ENCODE measurements at regions not wholly inside any gene's neighbourhood (a gene's known extent, or its start where the extent isn't known, plus 50 kb on each side); places are given as distances from the start of the nearest gene placed in this dataset.
"Not testable (repeated sequence)": the region's sequence is repeated elsewhere in the genome, so short reads cannot be mapped to it uniquely, and the experiment has no call there.

DNA sequence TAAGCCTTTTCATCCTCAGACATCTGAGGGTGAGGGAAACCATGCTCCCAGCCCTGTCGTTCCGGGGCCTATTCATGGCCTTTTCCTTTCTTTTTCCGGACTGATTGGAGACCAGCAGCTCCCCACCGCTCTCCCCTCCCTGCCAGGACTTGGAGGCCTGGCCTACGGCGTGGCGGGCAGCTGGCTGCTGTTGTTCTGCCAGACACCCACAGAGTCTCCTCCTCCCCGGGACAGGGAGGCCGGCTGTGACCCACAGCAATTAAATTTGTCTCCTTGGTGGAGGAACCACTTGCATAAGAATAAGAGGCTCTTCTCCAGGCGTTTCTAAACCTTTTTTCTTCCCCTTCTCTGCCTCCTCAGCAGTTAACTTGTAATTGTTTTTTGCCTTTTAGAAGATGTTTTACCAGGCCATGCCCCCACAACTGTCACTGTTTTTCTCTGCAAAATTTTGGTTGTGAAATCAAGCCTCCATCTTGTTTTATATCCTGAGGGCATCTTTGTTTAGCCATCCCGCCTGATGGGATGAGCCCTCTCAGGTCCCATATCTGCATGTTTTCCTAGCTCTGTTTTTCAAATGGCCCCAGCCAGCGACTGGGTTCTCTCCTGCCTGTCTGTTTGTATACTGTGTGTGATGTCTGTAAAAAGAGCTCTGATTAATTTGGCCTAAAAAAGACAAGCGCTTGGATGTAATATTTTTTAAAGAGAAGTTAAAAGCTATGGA is 1060.0 kb upstream of the DDX18 start:
- no peak overlapping the region for H3K4me3 ChIP-seq (ENCODE audit: low read depth, low read length)
- DNase-seq (ENCODE audit: low read depth) = no peak

DNA sequence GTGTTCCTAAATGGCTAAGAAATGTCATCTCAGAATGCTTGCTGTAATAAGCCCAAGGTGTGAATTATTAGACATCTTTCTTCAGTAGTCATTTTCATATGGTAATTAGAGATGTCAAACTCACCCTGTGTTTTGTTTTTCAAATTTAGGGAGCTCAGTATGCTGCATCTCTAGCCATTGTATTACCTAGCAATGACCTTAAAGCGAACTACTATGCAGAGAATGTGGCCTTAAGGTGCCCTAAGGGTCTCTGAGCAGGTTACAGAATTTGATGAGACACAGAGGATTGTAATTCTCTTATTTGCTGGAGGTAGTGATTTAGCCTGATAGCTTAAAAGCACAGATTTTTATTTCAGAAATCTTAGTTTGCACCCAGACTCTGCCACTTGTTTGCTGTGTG is 1052.6 kb upstream of the DDX18 start:
- no peak overlapping the region for H3K4me3 ChIP-seq (ENCODE audit: low read depth, low read length)
- DNase-seq (ENCODE audit: low read depth) = no peak

DNA sequence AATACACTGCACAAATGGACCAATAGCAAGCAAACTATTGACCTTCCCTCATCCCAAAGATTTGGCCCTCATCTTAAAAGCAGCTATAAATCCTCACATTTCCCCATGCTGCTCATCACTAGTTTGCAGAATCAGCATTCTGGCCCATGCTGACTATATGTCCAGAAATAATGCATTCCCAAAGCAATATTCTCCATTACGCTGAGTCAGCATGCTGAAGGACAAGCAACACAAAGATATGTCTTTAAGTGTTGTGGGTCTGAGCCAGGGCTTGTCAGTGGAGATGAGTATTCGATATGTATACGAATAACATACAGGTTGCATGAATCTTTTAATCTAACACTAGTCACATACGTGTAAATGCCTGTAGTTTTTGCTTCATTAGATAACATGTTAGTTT is 1045.0 kb upstream of the DDX18 start:
- DNase-seq (ENCODE audit: low read depth) = no peak
- no peak overlapping the region for H3K4me3 ChIP-seq (ENCODE audit: low read depth, low read length)

DNA sequence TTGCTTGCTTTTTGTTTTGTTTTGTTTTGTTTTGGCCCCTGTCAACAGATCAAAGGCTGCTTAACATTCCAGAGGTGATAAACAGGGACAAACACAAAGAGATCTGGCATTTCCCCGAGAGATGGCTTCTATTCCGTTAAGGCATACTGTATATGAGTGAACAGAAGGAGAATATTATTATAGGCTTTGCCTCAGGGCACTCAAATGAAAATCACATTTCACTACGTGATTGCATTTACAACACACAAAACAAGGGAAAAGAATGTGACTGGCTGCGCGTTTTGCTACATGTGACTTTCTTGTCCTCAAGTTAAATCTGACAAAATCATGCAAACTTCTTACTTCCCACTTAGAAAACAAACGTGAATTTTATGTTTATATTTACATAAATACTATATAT is 1037.9 kb upstream of the DDX18 start:
- no peak overlapping the region for H3K4me3 ChIP-seq (ENCODE audit: low read depth, low read length)
- no peak for DNase-seq (ENCODE audit: low read depth)

DNA sequence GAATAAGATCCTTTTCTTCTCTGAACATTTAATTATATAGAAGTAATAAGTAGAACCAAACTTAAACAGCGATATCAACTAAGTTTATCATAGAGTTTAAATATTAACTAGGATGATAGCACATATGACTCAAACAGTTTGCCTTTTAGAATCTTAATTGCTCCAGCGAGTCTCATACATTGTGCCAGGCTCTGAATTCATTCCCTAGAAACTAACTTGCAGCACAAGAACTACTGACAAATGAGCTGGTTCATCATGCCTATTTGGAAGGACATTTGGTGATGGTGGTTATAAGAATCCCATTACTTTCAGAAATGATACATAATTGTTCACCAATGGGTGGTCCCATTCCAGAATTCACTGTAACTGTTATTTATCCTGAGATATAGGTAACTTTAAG is 1026.6 kb upstream of the DDX18 start:
- H3K4me3 ChIP-seq (ENCODE audit: low read depth, low read length) = no peak overlapping the region
- no peak for DNase-seq (ENCODE audit: low read depth)

DNA sequence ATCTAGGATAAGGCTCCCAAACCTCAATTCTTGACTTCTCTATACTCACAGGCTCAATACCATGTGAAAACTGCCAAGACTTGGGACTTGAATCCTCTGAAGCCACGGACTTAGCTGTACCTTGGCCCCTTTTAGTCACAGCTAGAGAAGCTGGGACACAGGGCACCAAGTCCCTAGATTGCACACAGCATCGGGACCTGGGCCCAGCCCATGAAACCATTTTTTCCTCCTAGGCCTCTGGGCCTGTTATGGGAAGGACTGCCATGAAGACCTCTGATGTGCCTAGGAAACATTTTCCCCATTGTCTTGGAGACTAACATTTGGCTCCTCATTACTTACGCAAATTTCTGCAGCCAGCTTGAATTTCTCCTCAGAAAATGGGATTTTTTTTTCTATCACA is 1011.8 kb upstream of the DDX18 start:
- no peak for DNase-seq (ENCODE audit: low read depth)
- no peak overlapping the region for H3K4me3 ChIP-seq (ENCODE audit: low read depth, low read length)

DNA sequence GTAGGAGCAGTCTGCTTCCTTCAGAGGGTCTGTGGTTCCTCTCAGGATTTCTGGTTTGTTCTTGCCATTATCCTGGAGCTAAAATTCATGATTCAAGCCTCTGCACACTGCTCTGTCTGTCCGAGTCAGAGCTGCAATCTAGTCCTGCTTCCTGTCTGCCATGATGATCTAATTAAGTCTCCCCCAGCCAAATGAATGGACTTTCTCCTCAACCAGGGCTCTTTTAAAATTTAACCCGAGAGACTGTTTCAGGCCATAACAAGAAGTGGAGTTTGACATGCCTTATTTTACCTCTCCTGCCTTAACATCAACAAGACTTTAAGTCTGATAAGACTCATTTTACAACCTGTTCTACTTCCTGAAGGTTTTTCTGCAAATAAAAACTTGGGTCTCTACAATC is 1009.6 kb upstream of the DDX18 start:
- H3K4me3 ChIP-seq (ENCODE audit: low read depth, low read length) = no peak overlapping the region
- DNase-seq (ENCODE audit: low read depth) = no peak

DNA sequence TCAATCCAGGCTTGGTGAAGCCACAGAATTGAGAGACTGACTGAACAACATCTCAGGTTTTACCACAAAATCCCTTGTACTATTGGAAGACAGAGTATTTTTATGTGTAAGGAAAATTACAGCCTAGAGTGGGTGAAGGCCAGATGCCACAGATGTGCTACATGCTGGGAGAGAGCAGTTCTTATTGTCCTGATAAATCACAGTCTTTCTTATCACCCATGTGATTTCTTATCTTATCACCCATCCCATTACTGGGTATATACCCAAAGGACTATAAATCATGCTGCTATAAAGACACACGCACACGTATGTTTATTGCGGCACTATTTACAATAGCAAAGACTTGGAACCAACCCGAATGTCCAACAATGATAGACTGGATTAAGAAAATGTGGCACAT is 1008.0 kb upstream of the DDX18 start:
- not testable (repeated sequence) for DNase-seq (ENCODE audit: low read depth); H3K4me3 ChIP-seq (ENCODE audit: low read depth, low read length)

DNA sequence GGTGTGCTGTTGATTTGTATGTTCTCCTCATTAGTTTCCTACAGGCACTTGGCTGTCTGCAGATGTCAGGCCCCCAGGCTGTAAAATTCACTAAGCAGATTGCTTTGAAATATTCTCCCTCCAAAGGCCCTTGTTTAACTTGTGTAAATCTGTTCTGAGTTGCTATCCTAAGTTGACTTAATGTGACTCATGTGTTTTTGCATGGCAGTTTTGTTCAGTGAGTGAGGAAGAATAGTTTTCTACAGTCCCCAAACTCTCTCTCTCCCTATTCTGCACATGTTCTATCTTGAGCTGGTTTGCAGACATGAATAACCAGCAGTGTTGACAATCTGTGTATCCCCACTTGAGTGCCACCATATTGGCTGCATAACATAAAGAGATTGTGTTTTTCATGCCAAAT is 1005.4 kb upstream of the DDX18 start:
- no peak for DNase-seq (ENCODE audit: low read depth)
- H3K4me3 ChIP-seq (ENCODE audit: low read depth, low read length) = no peak overlapping the region

DNA sequence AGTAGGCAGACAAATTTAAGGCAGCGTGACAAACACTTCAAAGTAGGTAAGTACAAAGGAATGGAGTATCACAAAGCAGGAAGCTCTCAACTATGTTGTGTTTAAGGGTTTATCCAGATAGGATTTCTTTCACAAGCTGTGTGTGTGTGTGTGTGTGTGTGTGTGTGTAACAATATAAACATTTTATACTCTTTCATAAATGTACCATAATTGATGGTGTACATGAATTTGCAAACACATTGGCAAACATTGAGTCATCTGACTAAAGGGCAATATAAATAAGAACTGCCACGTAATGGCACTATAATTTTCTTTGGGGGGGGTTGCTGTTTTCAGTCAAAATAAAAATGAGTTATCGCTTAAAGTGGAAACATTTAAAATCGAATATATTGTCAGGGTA is 1004.4 kb upstream of the DDX18 start:
- DNase-seq (ENCODE audit: low read depth) = no peak
- no peak overlapping the region for H3K4me3 ChIP-seq (ENCODE audit: low read depth, low read length)

DNA sequence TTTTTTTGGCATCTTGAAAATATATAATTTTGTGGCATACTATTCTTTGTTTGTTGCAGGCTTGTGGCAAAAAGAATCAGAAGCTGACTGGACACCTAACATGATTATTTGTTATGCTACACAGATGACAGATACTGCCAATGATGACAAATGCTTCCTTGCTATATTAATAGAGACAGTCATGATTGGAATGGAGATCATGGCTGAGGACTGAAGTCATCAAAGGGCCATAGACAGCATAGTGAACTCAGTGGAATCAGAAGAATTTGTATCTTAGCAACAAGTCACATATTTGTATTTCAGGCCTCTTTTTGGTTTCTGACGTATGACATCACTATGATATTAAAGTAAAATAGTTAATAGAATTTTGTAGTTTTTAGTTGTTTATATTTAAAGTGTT is 1003.8 kb upstream of the DDX18 start:
- DNase-seq (ENCODE audit: low read depth) = no peak
- H3K4me3 ChIP-seq (ENCODE audit: low read depth, low read length) = no peak overlapping the region

DNA sequence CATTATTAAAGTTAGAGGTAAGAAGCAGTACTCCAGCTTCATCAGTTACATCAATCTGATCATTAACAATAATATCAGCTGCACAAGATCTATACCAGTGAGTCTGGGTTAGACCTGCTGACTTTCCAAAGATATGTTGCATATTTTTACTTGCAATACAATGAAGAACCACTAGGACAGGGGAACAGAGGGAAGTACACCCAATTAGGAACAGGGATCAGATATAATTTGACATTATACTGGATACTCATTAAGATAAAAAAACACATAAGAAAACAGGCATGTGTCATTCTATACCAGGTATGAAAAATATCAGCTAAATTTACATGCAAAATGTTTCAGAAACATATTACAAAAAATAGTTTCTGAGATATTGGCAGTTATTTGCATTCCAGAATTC is 995.1 kb upstream of the DDX18 start:
- no peak overlapping the region for H3K4me3 ChIP-seq (ENCODE audit: low read depth, low read length)
- DNase-seq (ENCODE audit: low read depth) = no peak

DNA sequence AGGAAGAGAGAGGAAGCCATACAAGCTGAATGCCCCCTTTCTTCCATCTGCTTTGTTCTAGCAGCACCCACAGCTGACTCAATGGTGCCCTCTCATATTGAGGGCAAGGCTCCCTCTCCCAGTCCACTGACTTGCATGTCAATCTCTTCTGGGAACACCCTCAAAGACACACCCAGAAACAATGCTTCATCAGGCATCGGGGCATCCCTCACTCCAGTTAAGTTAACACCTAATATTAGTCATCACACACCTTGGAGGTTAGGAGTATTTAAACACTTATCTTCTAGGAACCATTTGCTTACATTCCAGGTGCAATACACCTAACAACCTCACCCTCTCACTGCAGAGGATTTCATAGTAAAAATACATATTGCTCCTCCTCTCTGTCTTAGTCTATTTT is 993.5 kb upstream of the DDX18 start:
- no peak overlapping the region for H3K4me3 ChIP-seq (ENCODE audit: low read depth, low read length)
- DNase-seq (ENCODE audit: low read depth) = no peak

DNA sequence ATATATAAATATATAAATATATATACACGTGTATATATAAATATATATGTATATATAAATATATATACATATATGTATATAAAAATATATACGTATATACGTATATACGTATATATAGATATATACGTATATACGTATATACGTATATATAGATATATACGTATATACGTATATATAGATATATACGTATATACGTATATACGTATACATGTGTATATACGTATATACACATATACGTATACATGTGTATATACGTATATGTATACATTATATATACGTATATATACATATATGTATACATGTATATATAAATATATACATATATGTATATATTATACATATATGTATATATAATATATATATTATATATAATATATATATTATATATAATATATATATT is 984.9 kb upstream of the DDX18 start:
- not testable (repeated sequence) for DNase-seq (ENCODE audit: low read depth); H3K4me3 ChIP-seq (ENCODE audit: low read depth, low read length)

DNA sequence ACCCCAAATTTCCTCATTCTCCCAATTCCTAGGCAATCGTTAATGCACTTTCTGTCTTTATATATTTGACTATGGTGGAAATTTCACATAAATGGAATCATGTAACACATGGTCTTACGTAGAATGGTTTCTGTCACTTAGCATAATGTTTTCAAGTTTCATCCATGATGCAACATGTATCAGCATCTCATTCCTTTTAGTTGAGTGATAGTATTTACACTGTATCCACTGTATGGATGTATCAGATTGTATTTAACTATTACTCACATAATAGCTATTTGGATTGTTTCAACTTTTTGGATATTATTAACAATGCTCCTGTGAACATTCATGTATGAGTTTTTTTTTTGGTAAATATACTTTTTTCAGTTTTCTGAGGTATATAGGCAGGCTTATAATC is 982.3 kb upstream of the DDX18 start:
- no peak overlapping the region for H3K4me3 ChIP-seq (ENCODE audit: low read depth, low read length)
- no peak for DNase-seq (ENCODE audit: low read depth)

DNA sequence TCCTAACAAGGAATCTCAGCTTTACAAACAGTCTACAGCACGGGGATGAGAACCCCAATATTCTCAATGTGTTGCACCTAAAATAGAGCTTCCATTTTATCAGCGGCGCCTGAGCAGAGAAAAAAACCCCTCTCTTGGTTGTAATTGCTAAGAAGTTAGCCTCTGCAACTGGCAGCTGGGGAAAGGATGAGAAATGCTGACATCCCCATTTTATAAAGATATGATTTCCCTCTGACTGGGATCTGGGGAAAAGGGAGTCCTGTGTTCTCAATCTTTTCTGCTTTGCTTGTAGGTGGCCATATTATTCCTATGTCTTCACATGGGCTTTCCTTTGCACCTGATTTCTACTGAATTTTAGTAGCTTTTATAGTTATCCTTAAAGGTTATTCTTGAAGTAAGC is 981.4 kb upstream of the DDX18 start:
- no peak overlapping the region for H3K4me3 ChIP-seq (ENCODE audit: low read depth, low read length)
- no peak for DNase-seq (ENCODE audit: low read depth)

DNA sequence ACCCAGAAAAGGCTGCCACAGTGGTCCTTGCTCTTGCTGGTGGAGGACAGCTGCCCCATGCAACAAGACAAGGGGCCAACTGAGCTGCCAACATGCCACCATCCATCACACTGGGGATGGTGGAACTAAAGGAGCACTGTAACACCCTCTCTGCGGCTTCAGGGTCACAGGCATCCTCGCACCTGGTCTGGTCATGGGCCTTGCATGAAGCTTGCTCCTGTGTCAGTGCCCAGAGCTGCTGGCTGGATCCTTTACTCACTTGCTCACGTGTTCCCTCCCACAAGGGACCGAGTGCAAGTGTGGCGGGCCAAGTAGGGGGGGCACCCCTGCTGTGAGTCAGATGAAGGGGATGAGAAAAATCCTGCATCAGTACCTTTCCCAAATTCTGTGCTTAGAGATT is 972.3 kb upstream of the DDX18 start:
- H3K4me3 ChIP-seq (ENCODE audit: low read depth, low read length) = no peak overlapping the region
- DNase-seq (ENCODE audit: low read depth) = no peak

DNA sequence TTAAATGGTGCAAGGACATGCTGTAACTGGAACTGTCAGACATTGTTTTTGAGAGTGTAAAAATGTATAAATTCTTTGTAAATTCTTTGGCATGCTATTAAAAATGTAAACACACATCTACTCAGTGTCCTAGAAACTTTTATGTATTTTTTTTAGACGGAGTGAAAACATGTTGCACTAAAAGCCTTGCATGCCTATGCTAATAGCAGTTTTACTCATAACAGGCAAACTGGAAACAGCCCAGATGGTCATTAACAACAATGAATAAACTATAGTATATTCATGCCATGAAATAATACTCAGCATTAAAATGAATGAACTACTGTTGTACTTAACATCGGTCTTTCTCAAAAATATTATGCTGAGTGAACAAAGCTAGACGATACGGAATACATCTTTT is 954.8 kb upstream of the DDX18 start:
- H3K4me3 ChIP-seq (ENCODE audit: low read depth, low read length) = no peak overlapping the region
- no peak for DNase-seq (ENCODE audit: low read depth)

DNA sequence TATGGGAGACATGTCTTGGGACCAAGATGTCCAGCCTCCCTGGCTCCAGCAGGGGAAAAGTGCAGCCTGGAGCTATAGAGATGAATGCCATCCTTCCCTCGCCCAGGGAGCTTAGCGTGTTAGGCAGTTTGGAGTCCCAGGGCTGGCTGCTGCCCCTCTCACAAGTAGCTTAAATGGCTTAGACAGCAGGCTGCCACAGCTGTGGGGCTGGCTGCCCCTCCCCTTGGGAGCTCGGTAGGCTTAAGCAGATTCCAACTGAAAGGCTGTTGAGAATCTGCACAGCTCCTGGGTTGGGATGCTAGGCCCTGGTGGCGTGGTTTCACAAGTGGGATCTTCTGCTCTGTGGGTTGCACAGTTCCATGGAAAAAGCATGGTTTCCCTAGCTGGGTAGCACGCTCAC is 940.5 kb upstream of the DDX18 start:
- no peak overlapping the region for H3K4me3 ChIP-seq (ENCODE audit: low read depth, low read length)
- DNase-seq (ENCODE audit: low read depth) = no peak

DNA sequence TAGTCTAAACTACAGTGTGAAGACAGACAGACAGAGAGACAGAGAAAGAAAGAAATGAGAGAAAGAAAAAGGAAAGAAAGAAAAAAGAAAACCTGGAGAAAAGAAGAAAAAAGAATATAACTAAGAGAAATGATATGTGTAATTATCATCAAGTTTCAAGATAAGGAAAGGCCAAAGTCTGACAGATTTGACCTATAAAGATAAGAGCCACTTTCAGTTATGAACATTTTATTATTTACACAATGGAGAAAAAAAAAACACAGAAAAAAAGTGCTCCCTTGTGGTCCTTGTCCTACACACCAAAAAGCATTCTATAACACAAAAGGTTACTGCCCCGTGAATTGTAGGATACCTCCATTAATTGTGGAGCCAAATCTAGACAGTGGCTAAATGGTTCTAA is 937.2 kb upstream of the DDX18 start:
- DNase-seq (ENCODE audit: low read depth) = no peak
- H3K4me3 ChIP-seq (ENCODE audit: low read depth, low read length) = no peak overlapping the region

DNA sequence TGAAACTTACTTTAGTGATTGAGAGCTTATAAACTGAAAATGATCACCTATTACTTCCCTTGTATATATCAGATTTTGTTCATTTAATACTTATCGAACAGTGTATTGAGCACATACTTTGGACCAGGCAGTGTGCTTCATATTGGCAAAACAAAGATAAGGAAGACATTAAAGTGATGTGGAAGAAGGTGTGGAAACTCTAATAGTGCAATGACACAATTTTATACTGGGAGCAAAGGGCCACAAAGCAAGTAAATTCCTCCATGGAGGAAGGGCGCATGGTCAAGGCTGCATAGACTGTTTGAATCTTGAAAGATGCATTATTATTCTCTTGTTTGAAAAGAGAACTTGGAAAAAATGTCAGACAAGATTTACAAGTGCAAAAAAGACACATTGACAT is 936.5 kb upstream of the DDX18 start:
- no peak for DNase-seq (ENCODE audit: low read depth)
- H3K4me3 ChIP-seq (ENCODE audit: low read depth, low read length) = no peak overlapping the region

DNA sequence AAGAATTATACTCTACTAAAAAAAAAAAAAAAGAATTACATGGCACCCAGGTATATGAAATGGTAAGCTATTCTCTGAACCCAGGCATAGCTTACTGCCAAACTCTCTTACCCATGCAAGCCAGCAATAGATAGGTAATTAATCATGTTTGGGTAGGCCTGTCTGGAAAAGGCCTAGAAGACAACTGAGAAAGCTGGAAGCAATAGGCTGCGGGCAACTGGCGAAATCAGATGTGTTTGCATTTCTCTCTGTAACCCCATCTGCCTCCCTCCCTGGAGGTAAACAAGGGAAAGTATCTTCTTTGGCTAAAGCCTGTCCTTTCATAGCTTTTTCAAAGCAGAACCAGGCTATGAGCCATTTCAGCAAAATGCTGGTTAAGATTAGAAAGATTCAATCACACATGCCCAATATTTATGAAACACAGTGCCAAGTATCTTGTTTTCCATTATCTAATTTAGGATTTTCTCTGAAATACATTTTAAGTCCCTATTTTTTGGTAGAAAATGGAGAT is 934.8 kb upstream of the DDX18 start:
- no peak for DNase-seq (ENCODE audit: low read depth)
- no peak overlapping the region for H3K4me3 ChIP-seq (ENCODE audit: low read depth, low read length)
